ENCODE measurements at regions not wholly inside any gene's neighbourhood (a gene's known extent, or its start where the extent isn't known, plus 50 kb on each side); places are given as distances from the start of the nearest gene placed in this dataset.
"Not testable (repeated sequence)": the region's sequence is repeated elsewhere in the genome, so short reads cannot be mapped to it uniquely, and the experiment has no call there.

DNA sequence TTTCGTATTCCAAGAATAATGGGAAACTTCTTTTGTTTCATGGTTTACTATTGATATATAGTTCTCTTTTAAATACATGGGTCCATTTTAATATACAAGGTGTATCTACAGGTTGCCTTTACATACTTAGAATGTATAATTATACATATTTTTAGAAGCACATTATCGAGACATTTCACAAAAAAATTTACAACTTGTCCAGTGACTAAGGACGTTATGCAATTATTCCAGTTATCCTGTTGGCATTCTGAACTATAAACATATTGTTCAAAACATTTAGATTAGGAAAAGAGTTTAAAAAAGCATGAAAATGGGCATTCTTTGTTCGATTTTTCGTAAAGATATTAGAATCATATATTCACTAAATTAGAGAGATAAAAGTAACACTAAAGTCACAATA lies 344.6 kb upstream of the TMEFF2 start:
- H3K36me3 ChIP-seq, result no peaks in the 10 kb centered on the region
- H3K9me3 ChIP-seq, result no peaks in the 10 kb centered on the region
- H3K27me3 ChIP-seq (replicated peaks in 1 of 7), result no peaks in the 10 kb centered on the region
- TF ChIP-seq POLR2AphosphoS5 (IDR thresholded peaks at IDR 0.05), result no peak
- TF ChIP-seq, protein P1, sequence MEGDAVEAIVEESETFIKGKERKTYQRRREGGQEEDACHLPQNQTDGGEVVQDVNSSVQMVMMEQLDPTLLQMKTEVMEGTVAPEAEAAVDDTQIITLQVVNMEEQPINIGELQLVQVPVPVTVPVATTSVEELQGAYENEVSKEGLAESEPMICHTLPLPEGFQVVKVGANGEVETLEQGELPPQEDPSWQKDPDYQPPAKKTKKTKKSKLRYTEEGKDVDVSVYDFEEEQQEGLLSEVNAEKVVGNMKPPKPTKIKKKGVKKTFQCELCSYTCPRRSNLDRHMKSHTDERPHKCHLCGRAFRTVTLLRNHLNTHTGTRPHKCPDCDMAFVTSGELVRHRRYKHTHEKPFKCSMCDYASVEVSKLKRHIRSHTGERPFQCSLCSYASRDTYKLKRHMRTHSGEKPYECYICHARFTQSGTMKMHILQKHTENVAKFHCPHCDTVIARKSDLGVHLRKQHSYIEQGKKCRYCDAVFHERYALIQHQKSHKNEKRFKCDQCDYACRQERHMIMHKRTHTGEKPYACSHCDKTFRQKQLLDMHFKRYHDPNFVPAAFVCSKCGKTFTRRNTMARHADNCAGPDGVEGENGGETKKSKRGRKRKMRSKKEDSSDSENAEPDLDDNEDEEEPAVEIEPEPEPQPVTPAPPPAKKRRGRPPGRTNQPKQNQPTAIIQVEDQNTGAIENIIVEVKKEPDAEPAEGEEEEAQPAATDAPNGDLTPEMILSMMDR (IDR thresholded peaks at IDR 0.05 in 8 of 11, conservative IDR thresholded peaks at IDR 0.05 in 3 of 11), result no peak
- whole genome bisulfite sequencing, 5 donors, result 72 to 88% (median 80%) methylated on average over 5 of the region's 5 CpGs
- H3K27ac ChIP-seq, result no peak overlapping the region
- H3K4me3 ChIP-seq, result no peak overlapping the region
- no peak for DNase-seq
- intact Hi-C loops (cut with DNase I; ENCODE audit: low total_unique reads), result no loop called here
- no peaks in the 10 kb centered on the region for H3K4me1 ChIP-seq

DNA sequence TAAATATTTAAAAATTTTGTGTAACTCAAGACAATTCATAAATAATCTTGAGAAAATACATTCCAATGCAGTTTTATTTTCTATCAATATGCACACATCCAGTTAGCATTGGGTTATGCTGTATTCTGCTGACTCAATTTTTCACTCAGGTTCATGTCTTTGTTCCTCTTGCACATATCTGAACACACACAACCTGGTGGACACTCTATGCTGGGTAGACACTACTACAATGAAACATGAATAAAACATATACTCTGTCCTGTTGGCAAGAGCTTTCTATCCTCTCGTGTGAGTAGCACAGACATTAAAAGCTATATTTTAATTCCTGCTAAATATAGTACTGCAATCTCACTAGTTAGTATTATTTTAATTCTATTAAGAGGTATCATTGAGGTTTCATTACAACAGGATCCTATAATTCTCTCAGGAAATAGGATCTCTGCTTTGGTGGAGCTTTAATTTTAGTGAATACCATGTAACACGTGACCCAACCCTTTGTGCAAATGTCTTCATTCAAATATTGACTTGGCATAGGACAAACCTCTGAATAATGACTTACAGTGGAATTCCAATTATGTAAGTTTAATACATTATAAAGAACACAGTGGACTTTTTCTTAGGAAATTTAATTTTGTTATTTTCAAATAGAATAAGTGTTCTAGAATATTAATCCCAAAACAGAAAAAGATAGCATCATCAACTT lies 342.3 kb upstream of the TMEFF2 start:
- H3K36me3 ChIP-seq, result no peaks in the 10 kb centered on the region

GRCh38 chr2:192535956-192536921 lies 341.5 kb upstream of the TMEFF2 start:
- TF ChIP-seq POLR2AphosphoS5 (IDR thresholded peaks at IDR 0.05) (no peak), POLR2A (IDR thresholded peaks at IDR 0.05) (no peak)
- TF ChIP-seq, protein P1 (IDR thresholded peaks at IDR 0.05 in 8 of 11, conservative IDR thresholded peaks at IDR 0.05 in 3 of 11), result no peak
- intact Hi-C loops (cut with DNase I; ENCODE audit: low total_unique reads), result no loop called here

More for the DNA sequence above, 342.3 kb upstream of the TMEFF2 start:
- intact Hi-C loops (cut with DNase I; ENCODE audit: low total_unique reads), result no loop called here
- DNase-seq, result no peak
- no peak overlapping the region for H3K4me3 ChIP-seq
- no peaks in the 10 kb centered on the region for H3K9me3 ChIP-seq
- H3K4me1 ChIP-seq, result no peaks in the 10 kb centered on the region
- no peak overlapping the region for H3K27ac ChIP-seq
- TF ChIP-seq POLR2A (IDR thresholded peaks at IDR 0.05), result no peak
- TF ChIP-seq, protein P1 (IDR thresholded peaks at IDR 0.05 in 8 of 11, conservative IDR thresholded peaks at IDR 0.05 in 3 of 11), result no peak
- no peak for TF ChIP-seq POLR2AphosphoS5 (IDR thresholded peaks at IDR 0.05)
- WGBS, 5 donors, result 40 to 78% (median 68%) methylated on average over 2 of the region's 2 CpGs
- no peaks in the 10 kb centered on the region for H3K27me3 ChIP-seq (replicated peaks in 1 of 7)

GRCh38 chr2:192534072-192534471 lies 339.3 kb upstream of the TMEFF2 start:
- 86 to 95% (median 92%) methylated on average over 3 of the region's 3 CpGs for WGBS, 5 donors
- intact Hi-C loops (cut with DNase I; ENCODE audit: low total_unique reads), result no loop called here
- Histone ChIP-seq H3K9me3 (peaks cover 0 to 10% (median 3%) of the 10 kb centered on the region in 8 donors), H3K27ac (no peak overlapping the region), H3K36me3 (no peaks in the 10 kb centered on the region), H3K4me3 (no peak overlapping the region), H3K27me3 (replicated peaks in 1 of 7) (no peaks in the 10 kb centered on the region), H3K4me1 (no peaks in the 10 kb centered on the region)
- no peak for DNase-seq
- no peak for TF ChIP-seq POLR2A (IDR thresholded peaks at IDR 0.05)
- TF ChIP-seq, protein P1 (IDR thresholded peaks at IDR 0.05 in 8 of 11, conservative IDR thresholded peaks at IDR 0.05 in 3 of 11), result no peak
- no peak for TF ChIP-seq POLR2AphosphoS5 (IDR thresholded peaks at IDR 0.05)

More at GRCh38 chr2:192535956-192536921, 341.5 kb upstream of the TMEFF2 start:
- Histone ChIP-seq H3K4me1 (no peaks in the 10 kb centered on the region), H3K9me3 (no peaks in the 10 kb centered on the region), H3K27me3 (replicated peaks in 1 of 7) (no peaks in the 10 kb centered on the region), H3K36me3 (no peaks in the 10 kb centered on the region), H3K4me3 (no peak overlapping the region), H3K27ac (no peak overlapping the region)
- no peak for DNase-seq
- WGBS, 5 donors, result 72 to 81% (median 77%) methylated on average over 3 of the region's 3 CpGs

DNA sequence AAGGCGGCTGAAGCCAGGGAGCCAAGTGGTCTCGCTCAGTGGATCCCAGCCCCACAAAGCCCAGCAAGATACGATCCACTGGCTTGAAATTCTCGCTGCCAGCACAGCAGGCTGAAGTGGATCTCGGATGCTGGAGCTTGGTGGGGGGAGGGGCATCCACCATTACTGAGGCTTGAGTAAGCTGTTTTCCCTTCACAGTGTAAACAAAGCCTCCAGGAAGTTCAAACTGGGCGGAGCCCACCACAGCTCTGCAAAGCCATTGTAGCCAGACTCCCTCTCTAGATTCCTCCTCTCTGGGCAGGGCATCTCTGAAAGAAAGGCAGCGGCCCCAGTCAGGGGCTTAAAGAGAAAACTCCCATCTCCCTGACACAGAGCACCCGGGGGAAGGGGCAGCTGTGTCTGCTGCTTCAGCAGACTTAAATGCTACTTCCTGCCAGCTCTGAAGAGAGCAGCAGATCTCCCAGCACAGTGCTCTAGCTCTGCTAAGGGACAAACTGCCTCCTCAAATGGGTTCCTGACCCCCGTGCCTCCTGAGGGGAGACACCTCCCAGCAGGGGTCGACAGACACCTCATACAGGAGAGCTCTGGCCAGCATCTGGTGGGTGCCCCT lies 330.0 kb upstream of the TMEFF2 start:
- intact Hi-C loops (cut with DNase I; ENCODE audit: low total_unique reads); H3K27ac ChIP-seq; H3K4me1 ChIP-seq; DNase-seq; H3K4me3 ChIP-seq; H3K27me3 ChIP-seq (replicated peaks in 1 of 7); H3K36me3 ChIP-seq: not testable (repeated sequence)
- peaks cover 0 to 25% (median 11%) of the 10 kb centered on the region in 8 donors for H3K9me3 ChIP-seq
- WGBS, 5 donors, result 84 to 91% (median 86%) methylated on average over 8 to 10 of the region's 10 CpGs

GRCh38 chr2:192524214-192524613 lies 329.5 kb upstream of the TMEFF2 start:
- H3K4me1 ChIP-seq; H3K4me3 ChIP-seq; H3K27me3 ChIP-seq (replicated peaks in 1 of 7); DNase-seq; intact Hi-C loops (cut with DNase I; ENCODE audit: low total_unique reads); H3K36me3 ChIP-seq; H3K27ac ChIP-seq: not testable (repeated sequence)
- peaks cover 0 to 25% (median 11%) of the 10 kb centered on the region in 8 donors for H3K9me3 ChIP-seq
- WGBS, 5 donors, result 47 to 76% (median 57%) methylated on average over 3 of the region's 3 CpGs

Measured in spleen (tissue), 11 donors.